ENCODE measurements at regions not wholly inside any gene's neighbourhood (a gene's known extent, or its start where the extent isn't known, plus 50 kb on each side); places are given as distances from the start of the nearest gene placed in this dataset.

DNA sequence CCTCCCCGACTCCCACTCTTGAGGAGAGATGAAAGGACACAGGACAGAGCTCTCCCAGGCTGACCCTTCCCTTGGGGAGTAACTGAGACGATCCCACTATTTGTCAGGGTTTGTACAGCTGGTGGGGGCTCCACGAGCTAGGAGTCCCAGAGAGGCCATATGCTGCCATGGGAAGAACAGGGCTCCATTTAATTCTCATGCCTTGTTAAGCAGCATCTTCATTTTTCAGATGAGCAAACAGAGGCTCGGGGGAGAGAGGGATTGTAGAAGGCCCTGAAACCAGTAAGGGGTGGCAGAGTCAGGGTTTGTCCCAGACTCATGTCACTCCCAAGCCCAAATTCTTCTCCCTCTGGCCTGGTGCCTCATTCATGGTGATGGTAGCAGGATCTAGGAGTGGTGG lies 176.4 kb downstream of the NSG2 start:
- no peaks in the 10 kb centered on the region for H3K27me3 ChIP-seq (ENCODE audit: control insufficient read depth in 2 of 2, insufficient read depth in 1 of 2, low read length in 1 of 2)
- no peaks in the 10 kb centered on the region for H3K36me3 ChIP-seq (ENCODE audit: control insufficient read depth in 2 of 2, insufficient read depth in 2 of 2, low read length in 1 of 2)
- 85% methylated on average over 4 of the region's 4 CpGs for WGBS
- H3K4me1 ChIP-seq (ENCODE audit: control insufficient read depth in 2 of 2, insufficient read depth in 2 of 2, low read length in 2 of 2) = no peaks in the 10 kb centered on the region
- no peak overlapping the region for H3K27ac ChIP-seq (ENCODE audit: low read depth in 1 of 2, low read length in 1 of 2)
- H3K9me3 ChIP-seq (ENCODE audit: control insufficient read depth in 2 of 2, insufficient read depth in 1 of 2, low read length in 1 of 2) = no peaks in the 10 kb centered on the region
- H3K4me3 ChIP-seq (ENCODE audit: low read length in 2 of 2) = no peak overlapping the region
- no peak for DNase-seq (ENCODE audit: low read depth in 6 of 9, low spot score in 9 of 9)

GRCh38 chr5:174222891-174223290 lies 177.4 kb downstream of the NSG2 start:
- H3K9me3 ChIP-seq (ENCODE audit: control insufficient read depth in 2 of 2, insufficient read depth in 1 of 2, low read length in 1 of 2) = no peaks in the 10 kb centered on the region
- no peak for DNase-seq (ENCODE audit: low read depth in 6 of 9, low spot score in 9 of 9)
- no peaks in the 10 kb centered on the region for H3K27me3 ChIP-seq (ENCODE audit: control insufficient read depth in 2 of 2, insufficient read depth in 1 of 2, low read length in 1 of 2)
- WGBS = 87% methylated on average over 5 of the region's 5 CpGs
- H3K4me3 ChIP-seq (ENCODE audit: low read length in 2 of 2) = no peak overlapping the region
- H3K4me1 ChIP-seq (ENCODE audit: control insufficient read depth in 2 of 2, insufficient read depth in 2 of 2, low read length in 2 of 2) = no peaks in the 10 kb centered on the region
- H3K27ac ChIP-seq (ENCODE audit: low read depth in 1 of 2, low read length in 1 of 2) = no peak overlapping the region
- no peaks in the 10 kb centered on the region for H3K36me3 ChIP-seq (ENCODE audit: control insufficient read depth in 2 of 2, insufficient read depth in 2 of 2, low read length in 1 of 2)

DNA sequence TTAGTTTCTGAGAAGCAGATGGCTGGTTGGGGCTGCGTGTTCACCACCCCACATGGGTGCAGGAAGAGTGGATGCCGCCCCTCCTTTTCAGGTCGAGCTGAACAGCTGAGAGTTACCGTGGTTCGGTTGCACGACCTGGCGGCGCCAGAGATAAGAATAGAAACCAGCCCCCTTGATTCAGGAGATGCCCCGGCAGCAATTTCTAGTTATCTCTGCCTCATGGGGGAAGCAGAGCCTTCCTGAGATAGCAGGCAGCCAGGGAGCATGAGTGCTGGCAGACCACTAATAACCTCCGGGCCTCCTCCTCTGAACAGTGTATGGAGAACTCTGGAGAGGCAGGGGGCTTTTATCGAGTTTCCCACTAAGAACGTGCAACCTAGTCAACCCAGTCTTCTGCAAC lies 177.8 kb downstream of the NSG2 start:
- H3K9me3 ChIP-seq (ENCODE audit: control insufficient read depth in 2 of 2, insufficient read depth in 1 of 2, low read length in 1 of 2) = no peaks in the 10 kb centered on the region
- no peak for DNase-seq (ENCODE audit: low read depth in 6 of 9, low spot score in 9 of 9)
- no peak overlapping the region for H3K27ac ChIP-seq (ENCODE audit: low read depth in 1 of 2, low read length in 1 of 2)
- H3K36me3 ChIP-seq (ENCODE audit: control insufficient read depth in 2 of 2, insufficient read depth in 2 of 2, low read length in 1 of 2) = no peaks in the 10 kb centered on the region
- no peaks in the 10 kb centered on the region for H3K27me3 ChIP-seq (ENCODE audit: control insufficient read depth in 2 of 2, insufficient read depth in 1 of 2, low read length in 1 of 2)
- WGBS = 35% methylated on average over 12 of the region's 12 CpGs
- H3K4me1 ChIP-seq (ENCODE audit: control insufficient read depth in 2 of 2, insufficient read depth in 2 of 2, low read length in 2 of 2) = no peaks in the 10 kb centered on the region
- H3K4me3 ChIP-seq (ENCODE audit: low read length in 2 of 2) = no peak overlapping the region

DNA sequence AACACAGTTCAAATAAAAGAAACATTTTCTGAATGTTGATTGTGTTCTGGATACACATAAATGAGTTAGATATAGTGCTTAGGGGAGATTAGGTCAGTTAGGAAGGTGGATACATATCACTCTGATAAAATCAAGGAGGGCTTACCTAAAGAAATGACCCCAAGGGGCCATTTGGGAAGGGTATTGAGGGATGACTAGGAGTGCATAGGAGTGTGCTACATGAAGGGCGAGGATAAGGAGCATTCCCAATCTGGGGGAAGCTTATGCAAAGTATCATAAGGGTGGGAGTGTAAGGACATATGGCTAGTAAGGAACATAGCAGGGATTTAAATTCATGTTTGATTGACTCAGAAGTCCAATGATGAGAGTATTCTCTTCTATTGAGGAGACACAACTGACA lies 183.6 kb downstream of the NSG2 start:
- Histone ChIP-seq H3K4me3 (ENCODE audit: low read length in 2 of 2) (no peak overlapping the region), H3K36me3 (ENCODE audit: control insufficient read depth in 2 of 2, insufficient read depth in 2 of 2, low read length in 1 of 2) (no peaks in the 10 kb centered on the region), H3K4me1 (ENCODE audit: control insufficient read depth in 2 of 2, insufficient read depth in 2 of 2, low read length in 2 of 2) (no peaks in the 10 kb centered on the region), H3K27me3 (ENCODE audit: control insufficient read depth in 2 of 2, insufficient read depth in 1 of 2, low read length in 1 of 2) (no peaks in the 10 kb centered on the region), H3K9me3 (ENCODE audit: control insufficient read depth in 2 of 2, insufficient read depth in 1 of 2, low read length in 1 of 2) (no peaks in the 10 kb centered on the region), H3K27ac (ENCODE audit: low read depth in 1 of 2, low read length in 1 of 2) (no peak overlapping the region)
- DNase-seq (ENCODE audit: low read depth in 6 of 9, low spot score in 9 of 9) = no peak
- WGBS = 100% methylated on average over 1 of the region's 1 CpG

DNA sequence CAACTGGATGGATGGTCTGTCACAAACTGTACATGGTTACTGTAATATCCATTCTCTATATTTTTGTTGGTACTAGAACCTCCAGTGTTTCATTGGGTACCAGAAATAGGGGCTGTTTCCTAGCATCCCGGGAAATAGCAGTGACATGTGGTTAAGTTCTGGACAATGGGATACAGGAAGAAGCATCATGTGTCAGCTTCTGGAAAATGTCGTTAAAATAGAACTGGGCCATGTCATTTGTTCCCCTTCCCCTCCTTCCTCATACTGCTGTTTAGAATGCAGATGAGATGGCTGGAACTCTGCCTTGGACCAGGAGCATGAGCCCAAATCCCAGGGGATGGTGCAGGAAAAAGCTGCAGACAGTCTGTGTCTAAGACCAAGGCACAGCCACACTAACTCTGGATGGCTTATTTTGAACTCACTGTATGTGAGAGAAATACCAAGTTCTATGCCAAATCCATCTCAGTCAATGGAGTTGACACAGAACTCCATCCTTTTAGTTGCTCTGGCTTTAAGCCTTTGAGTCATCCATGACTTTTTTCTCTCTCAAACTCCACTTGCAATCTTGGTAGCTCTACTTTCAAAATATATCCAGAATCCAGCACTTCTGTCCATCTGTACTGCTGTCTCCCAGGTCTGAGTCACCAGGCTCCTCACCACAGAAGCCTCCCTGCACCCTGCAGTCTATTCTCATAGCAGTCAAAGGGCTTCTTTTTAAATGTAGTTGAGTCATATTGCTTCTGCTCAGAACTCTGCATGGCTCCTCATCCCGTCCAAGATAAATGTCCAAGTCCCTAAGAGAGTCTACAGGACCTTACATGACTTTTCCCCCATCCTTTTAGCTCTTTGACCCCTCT lies 184.2 kb downstream of the NSG2 start:
- Histone ChIP-seq H3K4me1 (ENCODE audit: control insufficient read depth in 2 of 2, insufficient read depth in 2 of 2, low read length in 2 of 2) (no peaks in the 10 kb centered on the region), H3K27ac (ENCODE audit: low read depth in 1 of 2, low read length in 1 of 2) (no peak overlapping the region), H3K9me3 (ENCODE audit: control insufficient read depth in 2 of 2, insufficient read depth in 1 of 2, low read length in 1 of 2) (no peaks in the 10 kb centered on the region), H3K27me3 (ENCODE audit: control insufficient read depth in 2 of 2, insufficient read depth in 1 of 2, low read length in 1 of 2) (no peaks in the 10 kb centered on the region), H3K36me3 (ENCODE audit: control insufficient read depth in 2 of 2, insufficient read depth in 2 of 2, low read length in 1 of 2) (no peaks in the 10 kb centered on the region), H3K4me3 (ENCODE audit: low read length in 2 of 2) (no peak overlapping the region)
- no peak for DNase-seq (ENCODE audit: low read depth in 6 of 9, low spot score in 9 of 9)
- WGBS = 62% methylated on average over 3 of the region's 3 CpGs

DNA sequence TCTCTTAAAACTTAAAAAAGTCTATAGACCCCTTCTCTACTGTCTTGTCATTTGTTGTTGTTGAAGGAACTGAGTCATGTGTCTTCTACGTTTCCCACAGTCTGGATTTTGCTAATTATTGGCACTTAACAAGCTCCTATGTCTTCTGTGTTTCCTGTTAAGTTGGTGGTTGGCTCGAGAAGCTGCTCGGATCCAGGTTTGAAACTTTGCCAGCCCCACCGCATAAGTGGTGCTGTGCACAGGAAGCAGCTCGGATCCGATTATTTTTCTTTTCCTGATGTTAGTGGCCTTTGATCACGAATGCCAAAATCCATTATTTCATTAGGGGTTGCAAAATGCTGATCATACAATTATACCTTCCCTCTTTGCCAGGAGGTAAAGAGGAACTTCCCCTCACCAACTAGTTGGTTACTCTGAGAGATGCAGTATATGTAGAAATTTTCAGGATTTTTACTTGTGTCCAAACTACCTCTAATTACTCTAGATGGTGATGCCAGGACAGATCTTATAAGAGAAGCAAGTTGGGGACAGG lies 186.5 kb downstream of the NSG2 start:
- Histone ChIP-seq H3K9me3 (ENCODE audit: control insufficient read depth in 2 of 2, insufficient read depth in 1 of 2, low read length in 1 of 2) (no peaks in the 10 kb centered on the region), H3K4me1 (ENCODE audit: control insufficient read depth in 2 of 2, insufficient read depth in 2 of 2, low read length in 2 of 2) (no peaks in the 10 kb centered on the region), H3K36me3 (ENCODE audit: control insufficient read depth in 2 of 2, insufficient read depth in 2 of 2, low read length in 1 of 2) (no peaks in the 10 kb centered on the region), H3K4me3 (ENCODE audit: low read length in 2 of 2) (no peak overlapping the region), H3K27me3 (ENCODE audit: control insufficient read depth in 2 of 2, insufficient read depth in 1 of 2, low read length in 1 of 2) (no peaks in the 10 kb centered on the region), H3K27ac (ENCODE audit: low read depth in 1 of 2, low read length in 1 of 2) (no peak overlapping the region)
- DNase-seq (ENCODE audit: low read depth in 6 of 9, low spot score in 9 of 9) = no peak
- WGBS = 45% methylated on average over 7 of the region's 7 CpGs

GRCh38 chr5:174234388-174234787 lies 188.9 kb downstream of the NSG2 start:
- no peaks in the 10 kb centered on the region for H3K9me3 ChIP-seq (ENCODE audit: control insufficient read depth in 2 of 2, insufficient read depth in 1 of 2, low read length in 1 of 2)
- H3K27me3 ChIP-seq (ENCODE audit: control insufficient read depth in 2 of 2, insufficient read depth in 1 of 2, low read length in 1 of 2) = no peaks in the 10 kb centered on the region
- no peak overlapping the region for H3K4me3 ChIP-seq (ENCODE audit: low read length in 2 of 2)
- no peak overlapping the region for H3K27ac ChIP-seq (ENCODE audit: low read depth in 1 of 2, low read length in 1 of 2)
- WGBS = 79% methylated on average over 8 of the region's 8 CpGs
- H3K4me1 ChIP-seq (ENCODE audit: control insufficient read depth in 2 of 2, insufficient read depth in 2 of 2, low read length in 2 of 2) = no peaks in the 10 kb centered on the region
- H3K36me3 ChIP-seq (ENCODE audit: control insufficient read depth in 2 of 2, insufficient read depth in 2 of 2, low read length in 1 of 2) = no peaks in the 10 kb centered on the region
- DNase-seq (ENCODE audit: low read depth in 6 of 9, low spot score in 9 of 9) = no peak

DNA sequence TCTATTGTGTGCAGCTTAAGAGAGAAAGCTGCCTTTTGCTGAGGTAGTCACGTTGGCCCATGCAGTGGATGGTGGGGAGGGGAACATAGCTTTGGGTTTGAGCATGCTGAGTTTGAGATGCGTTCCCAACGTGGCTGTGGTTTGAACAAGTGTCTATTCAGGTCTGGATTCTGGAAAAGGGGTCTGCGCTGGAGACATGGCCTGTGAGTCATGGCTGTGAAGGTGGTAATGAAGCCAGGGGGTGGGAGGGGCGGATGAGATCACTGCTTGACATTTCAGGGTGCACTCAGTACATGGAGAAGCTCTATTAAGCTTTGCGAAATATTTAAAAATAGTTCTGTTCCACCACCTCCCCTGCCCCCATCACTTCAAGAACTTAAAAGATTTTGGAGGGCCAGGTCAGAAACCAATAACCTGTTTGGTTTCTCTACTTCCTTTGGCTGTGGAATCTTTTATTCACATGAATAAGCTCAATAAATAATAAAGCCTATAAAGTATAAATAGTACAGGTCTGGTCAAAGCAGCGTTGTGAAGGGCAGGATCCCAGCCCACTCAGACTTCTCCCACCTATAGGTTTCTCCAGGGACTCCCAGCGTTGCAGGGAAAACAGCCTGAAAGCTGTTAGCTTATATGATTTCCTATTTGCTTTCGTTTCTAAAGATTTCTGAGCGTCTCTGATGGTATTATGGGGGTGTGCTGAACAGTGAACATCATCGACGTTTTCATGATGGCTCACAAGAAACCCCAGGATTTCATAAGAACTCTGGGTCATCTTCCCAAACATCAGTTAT lies 189.9 kb downstream of the NSG2 start:
- WGBS = 88% methylated on average over 12 of the region's 12 CpGs
- no peak for DNase-seq (ENCODE audit: low read depth in 6 of 9, low spot score in 9 of 9)
- H3K4me1 ChIP-seq (ENCODE audit: control insufficient read depth in 2 of 2, insufficient read depth in 2 of 2, low read length in 2 of 2) = no peaks in the 10 kb centered on the region
- H3K27ac ChIP-seq (ENCODE audit: low read depth in 1 of 2, low read length in 1 of 2) = no peak overlapping the region
- H3K4me3 ChIP-seq (ENCODE audit: low read length in 2 of 2) = no peak overlapping the region
- H3K36me3 ChIP-seq (ENCODE audit: control insufficient read depth in 2 of 2, insufficient read depth in 2 of 2, low read length in 1 of 2) = no peaks in the 10 kb centered on the region
- H3K27me3 ChIP-seq (ENCODE audit: control insufficient read depth in 2 of 2, insufficient read depth in 1 of 2, low read length in 1 of 2) = no peaks in the 10 kb centered on the region
- H3K9me3 ChIP-seq (ENCODE audit: control insufficient read depth in 2 of 2, insufficient read depth in 1 of 2, low read length in 1 of 2) = no peaks in the 10 kb centered on the region

- no peaks in the 10 kb centered on the region for H3K27me3 ChIP-seq (ENCODE audit: control insufficient read depth in 2 of 2, insufficient read depth in 1 of 2, low read length in 1 of 2)
- no peak overlapping the region for H3K27ac ChIP-seq (ENCODE audit: low read depth in 1 of 2, low read length in 1 of 2)
- no peaks in the 10 kb centered on the region for H3K4me1 ChIP-seq (ENCODE audit: control insufficient read depth in 2 of 2, insufficient read depth in 2 of 2, low read length in 2 of 2)
- no peak overlapping the region for H3K4me3 ChIP-seq (ENCODE audit: low read length in 2 of 2)
- WGBS = 84% methylated on average over 5 of the region's 5 CpGs
- no peaks in the 10 kb centered on the region for H3K36me3 ChIP-seq (ENCODE audit: control insufficient read depth in 2 of 2, insufficient read depth in 2 of 2, low read length in 1 of 2)
- no peak for DNase-seq (ENCODE audit: low read depth in 6 of 9, low spot score in 9 of 9)
- H3K9me3 ChIP-seq (ENCODE audit: control insufficient read depth in 2 of 2, insufficient read depth in 1 of 2, low read length in 1 of 2) = no peaks in the 10 kb centered on the region
These were observed 190.6 kb downstream of the NSG2 start for GRCh38 chr5:174236070-174236469.

Data from thymus (tissue), 11 donors.